Sigmoid colon (tissue), 4 donors: ENCODE measurements at regions not wholly inside any gene's neighbourhood (a gene's known extent, or its start where the extent isn't known, plus 50 kb on each side); places are given as distances from the start of the nearest gene placed in this dataset.

Experiments used
- EP300 ChIP-seq, 4 donors: sonication (generic); formaldehyde crosslinking; IDR thresholded peaks; one replicate each; pipeline ENCODE4 v1.6.1; 2017; ENCODE audit warnings: antibody characterized with exemption in 4 of 4
- POLR2A ChIP-seq, 2 donors: fragments of 450-650 bp; IDR thresholded peaks; one replicate each; pipeline ENCODE4 v1.6.1; 2016; ENCODE audit warnings: antibody characterized with exemption in 2 of 2, mild to moderate bottlenecking in 2 of 2, moderate library complexity in 2 of 2
- POLR2AphosphoS5 ChIP-seq, 4 donors: sonication (generic); formaldehyde crosslinking; IDR thresholded peaks; one replicate each; pipeline ENCODE4 v1.6.1; 2017; ENCODE audit warnings: antibody characterized with exemption in 4 of 4
- TF ChIP-seq, protein P1 (sequence below), 4 experiments: fragments of 450-650 bp in 3 of 4; fragments of 200-600 bp in 1 of 4; IDR thresholded peaks; one replicate each; pipeline ENCODE4 v1.5.1; 2016 to 2019; ENCODE audit warnings: antibody characterized with exemption in 4 of 4, mild to moderate bottlenecking in 3 of 4, moderate library complexity in 2 of 4

DNA sequence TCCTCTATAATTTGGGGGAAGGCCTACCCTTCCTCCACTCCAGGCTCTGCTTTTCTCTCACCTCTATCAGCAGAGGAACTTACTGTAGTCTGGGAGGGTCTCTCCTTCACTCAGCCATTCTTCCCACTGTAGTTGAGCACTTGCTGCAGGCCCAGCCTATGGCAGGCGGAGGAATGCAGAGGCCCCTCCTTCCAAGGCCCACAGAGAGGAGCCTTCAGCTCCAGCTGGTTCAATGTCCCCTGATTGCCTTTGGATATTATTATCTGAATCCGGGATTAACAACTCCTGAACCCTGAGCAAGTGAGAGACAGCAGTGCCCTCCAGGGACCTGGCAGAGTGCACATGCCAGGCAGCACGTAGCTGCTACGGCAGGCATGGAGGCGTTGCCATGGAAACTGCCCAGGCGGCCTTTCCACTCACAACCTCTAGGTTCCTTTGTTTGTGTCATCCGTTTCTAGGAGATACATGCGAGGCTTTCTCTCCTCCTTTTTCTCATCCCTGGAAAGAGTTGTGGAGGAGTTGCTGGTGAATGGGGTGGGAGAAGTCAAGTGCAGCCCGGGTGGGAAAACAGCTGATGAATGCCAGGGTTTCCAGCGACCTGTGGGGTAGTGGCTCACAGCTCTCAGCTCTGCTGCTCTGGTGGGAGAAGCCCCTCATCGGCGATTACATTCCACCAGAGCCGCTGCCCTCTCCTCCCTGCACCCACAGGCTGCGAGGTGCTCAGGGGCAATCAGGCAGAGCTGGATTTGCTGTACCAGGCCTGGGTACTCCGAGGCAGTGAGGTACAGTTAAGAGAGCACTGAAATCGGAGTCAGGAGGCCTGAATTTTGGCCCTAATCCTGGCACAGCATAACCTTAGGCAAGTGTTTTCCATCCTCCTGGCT, 55.3 kb upstream of the HK2 start:
- TF ChIP-seq, protein P1, sequence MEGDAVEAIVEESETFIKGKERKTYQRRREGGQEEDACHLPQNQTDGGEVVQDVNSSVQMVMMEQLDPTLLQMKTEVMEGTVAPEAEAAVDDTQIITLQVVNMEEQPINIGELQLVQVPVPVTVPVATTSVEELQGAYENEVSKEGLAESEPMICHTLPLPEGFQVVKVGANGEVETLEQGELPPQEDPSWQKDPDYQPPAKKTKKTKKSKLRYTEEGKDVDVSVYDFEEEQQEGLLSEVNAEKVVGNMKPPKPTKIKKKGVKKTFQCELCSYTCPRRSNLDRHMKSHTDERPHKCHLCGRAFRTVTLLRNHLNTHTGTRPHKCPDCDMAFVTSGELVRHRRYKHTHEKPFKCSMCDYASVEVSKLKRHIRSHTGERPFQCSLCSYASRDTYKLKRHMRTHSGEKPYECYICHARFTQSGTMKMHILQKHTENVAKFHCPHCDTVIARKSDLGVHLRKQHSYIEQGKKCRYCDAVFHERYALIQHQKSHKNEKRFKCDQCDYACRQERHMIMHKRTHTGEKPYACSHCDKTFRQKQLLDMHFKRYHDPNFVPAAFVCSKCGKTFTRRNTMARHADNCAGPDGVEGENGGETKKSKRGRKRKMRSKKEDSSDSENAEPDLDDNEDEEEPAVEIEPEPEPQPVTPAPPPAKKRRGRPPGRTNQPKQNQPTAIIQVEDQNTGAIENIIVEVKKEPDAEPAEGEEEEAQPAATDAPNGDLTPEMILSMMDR (IDR thresholded peaks at IDR 0.05), result no peak
- TF ChIP-seq POLR2AphosphoS5 (IDR thresholded peaks at IDR 0.05) (no peak), POLR2A (IDR thresholded peaks at IDR 0.05) (no peak), EP300 (IDR thresholded peaks at IDR 0.05) (no peak)
